ENCODE measurements at regions not wholly inside any gene's neighbourhood (a gene's known extent, or its start where the extent isn't known, plus 50 kb on each side); places are given as distances from the start of the nearest gene placed in this dataset.

- TF ChIP-seq, protein P1, sequence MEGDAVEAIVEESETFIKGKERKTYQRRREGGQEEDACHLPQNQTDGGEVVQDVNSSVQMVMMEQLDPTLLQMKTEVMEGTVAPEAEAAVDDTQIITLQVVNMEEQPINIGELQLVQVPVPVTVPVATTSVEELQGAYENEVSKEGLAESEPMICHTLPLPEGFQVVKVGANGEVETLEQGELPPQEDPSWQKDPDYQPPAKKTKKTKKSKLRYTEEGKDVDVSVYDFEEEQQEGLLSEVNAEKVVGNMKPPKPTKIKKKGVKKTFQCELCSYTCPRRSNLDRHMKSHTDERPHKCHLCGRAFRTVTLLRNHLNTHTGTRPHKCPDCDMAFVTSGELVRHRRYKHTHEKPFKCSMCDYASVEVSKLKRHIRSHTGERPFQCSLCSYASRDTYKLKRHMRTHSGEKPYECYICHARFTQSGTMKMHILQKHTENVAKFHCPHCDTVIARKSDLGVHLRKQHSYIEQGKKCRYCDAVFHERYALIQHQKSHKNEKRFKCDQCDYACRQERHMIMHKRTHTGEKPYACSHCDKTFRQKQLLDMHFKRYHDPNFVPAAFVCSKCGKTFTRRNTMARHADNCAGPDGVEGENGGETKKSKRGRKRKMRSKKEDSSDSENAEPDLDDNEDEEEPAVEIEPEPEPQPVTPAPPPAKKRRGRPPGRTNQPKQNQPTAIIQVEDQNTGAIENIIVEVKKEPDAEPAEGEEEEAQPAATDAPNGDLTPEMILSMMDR (IDR thresholded peaks at IDR 0.05) = no peak
- TF ChIP-seq EZH2 (IDR thresholded peaks at IDR 0.05; ENCODE audit: borderline replicate concordance, insufficient read depth, low read depth, low read length, poor library complexity, severe bottlenecking) = no peak
Measured at GRCh38 chr10:71088054-71088453, 124.3 kb upstream of the UNC5B start.
